Natural killer cell (primary cell): ENCODE measurements at regions not wholly inside any gene's neighbourhood (a gene's known extent, or its start where the extent isn't known, plus 50 kb on each side); places are given as distances from the start of the nearest gene placed in this dataset.

Experiments used
- ATAC-seq, 3 donors: fragments of 150-1000 bp in 2 of 3; fragments of 200-7000 bp in 1 of 3; cut with Tn5 transposase; 1 replicate in 1 of 3; 2 replicates in 2 of 3; pipeline ENCODE4 v1.10.0; 2021; ENCODE audit warnings: mild to moderate bottlenecking in 2 of 3, moderate library complexity in 2 of 3
- DNase-seq, 2 donors: peaks; one replicate each; pipeline versions ENCODE4 v3.0.0 to v3.0.0-alpha.2; 2013 to 2021; ENCODE audit warnings: mixed read lengths in 1 of 2
- H3K27ac ChIP-seq: one replicate; pipeline ENCODE4 v1.5.1; 2013; ENCODE audit warnings: mild to moderate bottlenecking, low read length
- H3K27me3 ChIP-seq: one replicate; pipeline ENCODE4 v1.6.1; 2013; ENCODE audit warnings: low read length; ENCODE audit not compliant: control insufficient read depth, insufficient read depth
- H3K36me3 ChIP-seq: one replicate; pipeline ENCODE4 v1.6.1; 2013; ENCODE audit warnings: low read length; ENCODE audit not compliant: control insufficient read depth, insufficient read depth
- H3K4me1 ChIP-seq: one replicate; pipeline ENCODE4 v1.6.1; 2013; ENCODE audit warnings: low read length; ENCODE audit not compliant: control insufficient read depth, insufficient read depth
- H3K4me3 ChIP-seq: one replicate; pipeline ENCODE4 v1.5.1; 2013; ENCODE audit warnings: low read length
- H3K9me3 ChIP-seq: one replicate; pipeline ENCODE4 v1.6.1; 2013; ENCODE audit warnings: low read length; ENCODE audit not compliant: control insufficient read depth, insufficient read depth
- H3K27ac Mint-ChIP-seq, 2 donors: one replicate each; pipeline ENCODE4 v1.8.0; 2022; ENCODE audit warnings: mild to moderate bottlenecking in 2 of 2, mixed read lengths in 2 of 2, moderate library complexity in 1 of 2
- H3K27me3 Mint-ChIP-seq, 2 donors: one replicate each; pipeline ENCODE4 v1.8.0; 2022; ENCODE audit warnings: low read depth in 2 of 2, mixed read lengths in 2 of 2
- H3K36me3 Mint-ChIP-seq: one replicate; pipeline ENCODE4 v1.8.0; 2022; ENCODE audit warnings: mixed read lengths
- H3K4me1 Mint-ChIP-seq, 2 donors: one replicate each; pipeline ENCODE4 v1.8.0; 2022; ENCODE audit warnings: mixed read lengths in 2 of 2
- H3K4me3 Mint-ChIP-seq: one replicate; pipeline ENCODE4 v1.8.0; 2022; ENCODE audit warnings: mild to moderate bottlenecking, moderate library complexity, mixed read lengths
- H3K9me3 Mint-ChIP-seq, 2 donors: one replicate each; pipeline ENCODE4 v1.8.0; 2022; ENCODE audit warnings: mixed read lengths in 2 of 2
- WGBS: methylation state at CpG from one replicate; pipeline ENCODE4 v1.1.7; 2013; ENCODE audit warnings: missing lambda C conversion rate; ENCODE audit not compliant: insufficient coverage; 5-methylcytosine and 5-hydroxymethylcytosine counted together
- intact Hi-C: fragments of 100-400 bp; cut with micrococcal nuclease; formaldehyde crosslinking; loops from one replicate; pipeline ENCODE4 v1.14.2; 2022
- TF ChIP-seq, protein P1 (sequence below): fragments of 200-600 bp; IDR thresholded peaks from one replicate; pipeline ENCODE4 v1.8.0; 2022; ENCODE audit warnings: antibody characterized with exemption

DNA sequence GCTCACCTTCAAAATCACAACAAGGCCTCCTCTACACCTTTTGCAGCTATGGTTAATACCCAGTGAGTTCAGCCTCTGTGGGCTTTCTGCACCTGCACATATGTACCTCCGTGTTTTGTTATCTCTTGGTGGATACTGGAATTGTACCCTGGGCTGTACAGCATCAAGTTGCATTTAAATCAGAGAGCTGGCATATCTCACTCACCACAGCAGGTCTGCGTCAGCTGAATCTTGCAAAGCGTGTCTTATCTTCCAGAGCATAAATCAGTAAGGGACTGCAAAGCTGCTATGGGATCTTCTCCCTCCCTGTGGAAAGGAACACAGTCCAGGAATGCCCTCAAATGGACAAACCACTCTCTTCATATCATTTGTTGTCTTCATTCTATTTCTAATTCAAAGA lies 1048.7 kb downstream of the UQCRFS1 start:
- Mint-ChIP-seq H3K9me3 (peaks cover 2 to 5% of the 10 kb centered on the region in 2 donors), H3K36me3 (no peaks in the 10 kb centered on the region), H3K27ac (no peak overlapping the region), H3K4me1 (no peaks in the 10 kb centered on the region), H3K4me3 (no peak overlapping the region), H3K27me3 (no peaks in the 10 kb centered on the region)
- H3K9me3 ChIP-seq = no peaks in the 10 kb centered on the region
- no peaks in the 10 kb centered on the region for H3K27me3 ChIP-seq
- DNase-seq = no peak
- H3K27ac ChIP-seq = no peak overlapping the region
- no peaks in the 10 kb centered on the region for H3K4me1 ChIP-seq
- WGBS = 87% methylated on average over 3 of the region's 3 CpGs
- no peaks in the 10 kb centered on the region for H3K36me3 ChIP-seq
- intact Hi-C loops = no loop called here
- no peak for ATAC-seq
- no peak overlapping the region for H3K4me3 ChIP-seq
- TF ChIP-seq, protein P1, sequence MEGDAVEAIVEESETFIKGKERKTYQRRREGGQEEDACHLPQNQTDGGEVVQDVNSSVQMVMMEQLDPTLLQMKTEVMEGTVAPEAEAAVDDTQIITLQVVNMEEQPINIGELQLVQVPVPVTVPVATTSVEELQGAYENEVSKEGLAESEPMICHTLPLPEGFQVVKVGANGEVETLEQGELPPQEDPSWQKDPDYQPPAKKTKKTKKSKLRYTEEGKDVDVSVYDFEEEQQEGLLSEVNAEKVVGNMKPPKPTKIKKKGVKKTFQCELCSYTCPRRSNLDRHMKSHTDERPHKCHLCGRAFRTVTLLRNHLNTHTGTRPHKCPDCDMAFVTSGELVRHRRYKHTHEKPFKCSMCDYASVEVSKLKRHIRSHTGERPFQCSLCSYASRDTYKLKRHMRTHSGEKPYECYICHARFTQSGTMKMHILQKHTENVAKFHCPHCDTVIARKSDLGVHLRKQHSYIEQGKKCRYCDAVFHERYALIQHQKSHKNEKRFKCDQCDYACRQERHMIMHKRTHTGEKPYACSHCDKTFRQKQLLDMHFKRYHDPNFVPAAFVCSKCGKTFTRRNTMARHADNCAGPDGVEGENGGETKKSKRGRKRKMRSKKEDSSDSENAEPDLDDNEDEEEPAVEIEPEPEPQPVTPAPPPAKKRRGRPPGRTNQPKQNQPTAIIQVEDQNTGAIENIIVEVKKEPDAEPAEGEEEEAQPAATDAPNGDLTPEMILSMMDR = no peak

DNA sequence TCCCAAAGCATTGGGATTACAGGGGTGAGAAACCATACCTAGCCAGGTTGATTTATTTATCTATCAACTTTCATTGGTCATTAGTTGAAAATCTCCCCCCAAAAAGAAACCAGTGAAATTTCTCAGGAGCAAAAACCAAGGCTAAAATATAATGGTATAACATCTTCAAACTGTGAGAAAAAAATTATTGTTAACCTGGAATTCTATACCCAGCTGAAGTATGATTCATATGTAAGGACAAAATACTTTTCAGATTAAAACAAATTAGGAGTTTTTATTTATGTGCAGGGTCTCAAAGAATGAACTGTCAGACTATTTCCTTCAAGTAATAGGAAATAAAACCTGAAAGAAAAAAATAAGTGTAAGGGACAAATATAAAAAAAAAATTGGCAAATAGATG lies 1053.9 kb downstream of the UQCRFS1 start:
- Mint-ChIP-seq H3K36me3 (no peaks in the 10 kb centered on the region), H3K9me3 (peaks cover 4 to 9% of the 10 kb centered on the region in 2 donors), H3K27me3 (no peaks in the 10 kb centered on the region), H3K4me3 (no peak overlapping the region), H3K4me1 (no peaks in the 10 kb centered on the region), H3K27ac (no peak overlapping the region)
- DNase-seq = no peak
- no peaks in the 10 kb centered on the region for H3K27me3 ChIP-seq
- H3K4me3 ChIP-seq = no peak overlapping the region
- no peaks in the 10 kb centered on the region for H3K4me1 ChIP-seq
- intact Hi-C loops = no loop called here
- TF ChIP-seq, protein P1 = no peak
- H3K9me3 ChIP-seq = peaks cover 10% of the 10 kb centered on the region
- H3K36me3 ChIP-seq = no peaks in the 10 kb centered on the region
- ATAC-seq = no peak
- no peak overlapping the region for H3K27ac ChIP-seq

DNA sequence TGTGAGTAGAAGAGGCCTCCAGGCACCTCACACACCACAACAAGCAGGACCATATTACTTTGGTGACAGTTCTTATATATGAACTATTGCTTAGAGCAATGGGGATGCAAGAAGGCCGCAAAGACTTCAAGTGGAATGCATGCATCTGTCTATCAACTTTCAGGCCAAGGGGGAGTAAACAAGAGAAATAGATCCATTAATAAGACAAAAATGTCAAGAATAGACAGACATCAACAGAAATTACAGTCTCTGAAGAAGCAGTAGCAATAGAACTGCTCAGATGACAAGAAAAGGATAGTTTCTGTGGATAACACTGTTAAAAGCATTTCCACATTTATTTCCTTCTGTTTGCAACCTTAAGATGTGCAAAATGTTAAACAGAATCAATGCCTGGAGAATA lies 1057.7 kb downstream of the UQCRFS1 start:
- H3K4me1 ChIP-seq = no peaks in the 10 kb centered on the region
- H3K27me3 ChIP-seq = no peaks in the 10 kb centered on the region
- intact Hi-C loops = no loop called here
- peaks cover 10% of the 10 kb centered on the region for H3K9me3 ChIP-seq
- Mint-ChIP-seq H3K36me3 (no peaks in the 10 kb centered on the region), H3K27ac (no peak overlapping the region), H3K9me3 (peaks cover 4 to 9% of the 10 kb centered on the region in 2 donors), H3K4me1 (no peaks in the 10 kb centered on the region), H3K4me3 (no peak overlapping the region), H3K27me3 (no peaks in the 10 kb centered on the region)
- ATAC-seq = no peak
- H3K4me3 ChIP-seq = no peak overlapping the region
- H3K27ac ChIP-seq = no peak overlapping the region
- no peak for DNase-seq
- TF ChIP-seq, protein P1 = no peak
- 100% methylated on average over 1 of the region's 1 CpG for whole genome bisulfite sequencing
- H3K36me3 ChIP-seq = no peaks in the 10 kb centered on the region

DNA sequence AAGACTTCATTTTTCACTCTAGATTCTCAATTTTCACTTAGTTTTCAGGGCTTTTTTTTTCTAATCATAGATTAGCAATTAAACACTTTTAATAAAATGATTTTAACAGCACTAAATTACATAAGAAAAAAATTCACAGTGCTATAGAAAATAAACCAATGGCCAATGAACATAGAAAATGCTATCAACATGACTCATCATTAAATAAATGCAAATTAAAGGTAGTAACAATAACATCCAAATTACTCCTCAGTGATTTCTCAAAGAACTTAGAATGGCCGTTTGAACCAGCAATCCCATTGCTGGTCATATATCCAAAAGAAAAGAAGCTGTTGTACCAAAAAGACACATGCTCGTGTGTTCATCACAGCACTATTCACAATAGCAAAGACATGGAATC lies 1058.9 kb downstream of the UQCRFS1 start:
- Mint-ChIP-seq H3K9me3 (peaks cover under 1 to 4% of the 10 kb centered on the region in 2 donors), H3K4me1 (no peaks in the 10 kb centered on the region), H3K27ac (no peak overlapping the region), H3K27me3 (no peaks in the 10 kb centered on the region), H3K4me3 (no peak overlapping the region), H3K36me3 (no peaks in the 10 kb centered on the region)
- H3K9me3 ChIP-seq = peaks cover 10% of the 10 kb centered on the region
- ATAC-seq (no peak), DNase-seq (no peak)
- no peaks in the 10 kb centered on the region for H3K36me3 ChIP-seq
- intact Hi-C loops = no loop called here
- H3K27ac ChIP-seq = no peak overlapping the region
- 70% methylated on average over 2 of the region's 2 CpGs for WGBS
- no peak overlapping the region for H3K4me3 ChIP-seq
- no peaks in the 10 kb centered on the region for H3K4me1 ChIP-seq
- H3K27me3 ChIP-seq = no peaks in the 10 kb centered on the region
- TF ChIP-seq, protein P1 = no peak
